NCI-H1436 (cell line): ENCODE measurements at regions not wholly inside any gene's neighbourhood (a gene's known extent, or its start where the extent isn't known, plus 50 kb on each side); places are given as distances from the start of the nearest gene placed in this dataset.
A peak's percentile ranks its signal among the peaks of the same experiment; 100 is the strongest.

Experiments
- DNase-seq: peaks from one replicate; lab custom pipeline; 2025; lab: John Stamatoyannopoulos, UW

DNA sequence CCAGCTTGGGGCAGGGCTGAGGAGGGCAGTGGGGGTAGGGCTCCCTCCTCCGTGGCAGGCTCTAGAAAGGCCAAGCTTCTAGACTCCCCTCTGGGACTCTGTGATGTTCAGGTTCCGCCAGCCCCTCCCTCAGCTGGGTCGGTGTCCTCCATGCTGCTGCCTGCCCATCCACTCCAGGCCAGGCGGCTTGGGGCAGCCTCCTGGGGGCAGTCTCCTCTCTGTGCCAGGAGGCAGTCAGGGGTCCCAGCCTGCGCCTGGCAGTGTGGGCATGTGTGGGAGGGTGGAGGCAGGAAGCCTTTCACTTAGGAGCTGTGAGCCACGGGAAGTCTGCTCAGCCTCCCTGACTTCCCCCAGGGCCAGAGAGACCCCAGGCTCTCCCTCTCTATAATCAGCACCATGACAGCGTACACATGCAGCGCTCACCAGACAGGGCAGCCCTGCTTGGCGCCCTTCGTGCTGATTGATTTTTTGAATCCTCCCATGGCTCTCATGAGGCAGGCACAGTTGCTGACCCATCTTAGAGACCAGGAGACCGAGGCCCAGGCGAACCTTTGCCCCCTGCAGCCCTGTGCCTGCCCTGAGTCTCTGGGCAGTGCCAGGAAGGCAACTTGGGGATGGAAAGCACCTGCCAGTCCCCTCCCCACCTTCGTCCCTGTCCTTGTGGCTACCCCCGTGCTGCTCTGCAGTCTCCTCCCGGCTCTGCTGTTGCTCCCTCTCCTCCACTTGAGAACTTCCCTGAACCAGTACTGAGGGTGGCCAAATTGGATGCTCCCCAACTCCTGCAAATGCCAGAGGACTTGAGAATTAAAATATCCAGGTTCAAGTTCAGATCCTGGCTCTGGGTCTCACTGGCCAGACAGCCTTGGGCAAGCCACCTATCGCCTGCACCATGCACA lies 234.7 kb upstream of the GSE1 start:
- no peak for DNase-seq

DNA sequence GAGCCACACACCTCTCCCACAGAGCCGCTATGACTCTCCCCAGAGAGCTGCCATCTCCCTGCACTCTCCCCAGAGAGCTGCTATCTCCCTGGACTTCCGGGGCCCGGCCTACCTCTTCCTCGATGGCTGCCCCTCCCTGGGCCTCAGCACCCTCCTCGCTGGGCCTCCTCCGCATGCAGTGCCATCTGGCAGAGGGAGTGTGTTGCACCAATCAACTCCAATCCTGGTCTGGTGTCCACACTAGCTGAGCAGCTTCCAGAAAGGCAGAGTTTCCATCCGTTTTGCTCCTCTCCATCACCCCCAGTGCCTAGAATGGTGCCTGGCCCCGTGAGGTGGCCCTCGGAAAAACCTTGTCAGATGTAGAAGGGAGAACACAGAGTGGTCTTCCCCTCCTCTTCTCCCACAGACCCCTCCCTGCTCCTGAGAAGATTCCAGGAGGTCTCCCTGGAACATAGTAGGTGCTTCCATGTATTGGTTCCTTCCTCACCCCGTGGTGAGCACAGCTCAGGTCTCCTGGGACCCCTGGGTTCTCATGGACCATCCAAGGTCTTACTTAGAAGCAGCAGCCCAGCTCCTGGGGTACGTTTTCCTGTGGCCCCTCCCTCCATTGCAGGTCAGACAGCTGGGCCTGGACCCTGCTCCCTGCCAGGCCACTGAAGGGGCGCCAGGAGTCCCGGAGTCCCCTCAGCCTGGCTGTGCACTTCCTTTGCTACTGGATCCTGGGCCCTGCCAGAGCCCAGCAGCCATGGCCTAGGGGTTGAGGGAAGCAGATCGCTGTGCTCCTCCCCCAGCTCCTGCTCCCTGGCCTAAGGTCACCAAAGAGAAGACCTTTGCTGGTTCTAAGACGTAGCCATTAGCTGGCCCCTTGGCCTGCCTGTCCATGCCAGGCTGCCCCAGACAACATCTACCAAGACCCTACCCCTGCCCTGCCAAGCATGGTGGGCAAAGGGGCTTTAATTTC lies 233.8 kb upstream of the GSE1 start:
- no peak for DNase-seq

DNA sequence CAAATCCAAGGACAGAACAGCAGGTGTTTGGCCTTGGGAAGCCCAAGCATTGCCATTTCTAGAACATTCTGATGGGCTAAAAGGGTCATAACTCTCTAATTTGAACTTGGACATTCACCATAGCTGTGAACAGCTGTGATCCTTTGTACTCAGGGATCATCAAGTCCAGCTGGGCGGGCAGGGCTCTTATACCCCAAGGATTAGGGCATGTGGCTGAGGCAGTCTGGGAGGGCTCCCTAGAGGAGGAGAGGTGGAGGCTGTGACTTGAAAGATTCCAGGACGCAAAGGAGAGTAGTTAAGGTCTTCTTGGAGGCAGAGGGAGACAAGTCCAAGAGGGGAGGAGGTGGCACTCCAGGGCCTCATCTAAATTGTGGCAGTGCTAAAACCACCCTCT lies 233.1 kb upstream of the GSE1 start:
- DNase-seq: no peak

DNA sequence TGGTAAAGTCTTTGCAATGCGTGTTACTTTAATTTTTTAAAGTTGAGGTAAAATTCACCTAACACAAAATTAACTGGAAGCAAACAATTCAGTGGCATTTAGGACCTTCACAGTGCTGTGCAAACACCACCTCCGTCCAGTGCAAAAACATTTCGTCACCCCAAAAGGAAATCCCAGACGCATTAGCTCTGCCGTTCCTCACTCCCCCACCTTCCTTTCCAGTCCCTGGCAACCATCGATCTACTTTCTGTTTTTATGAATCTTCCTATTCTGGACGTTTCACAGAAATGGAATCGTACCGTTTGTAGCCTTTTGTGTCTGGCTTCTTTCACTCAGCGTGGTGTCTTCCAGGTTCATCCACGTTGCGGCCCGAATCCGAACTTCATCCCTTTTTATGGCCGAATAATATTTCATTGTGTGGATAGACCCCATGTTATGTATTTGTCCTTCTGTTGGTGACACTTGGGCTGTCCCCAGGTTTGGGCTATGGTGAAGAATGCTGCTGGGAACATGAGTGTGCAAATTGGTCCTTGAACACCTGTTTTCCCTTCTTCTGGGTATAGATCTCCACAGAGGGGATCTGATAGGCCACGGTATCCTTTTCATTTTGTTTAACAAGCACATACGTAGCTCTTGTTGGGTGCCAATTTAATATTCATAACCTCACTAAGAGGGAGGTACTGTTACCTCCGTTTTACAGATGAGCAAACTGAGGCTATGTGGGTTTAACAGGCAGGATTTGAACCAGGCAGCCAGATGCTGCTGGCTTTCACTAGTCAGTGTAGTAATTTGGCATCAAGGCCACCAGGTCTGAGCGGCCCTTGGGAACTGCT lies 232.0 kb upstream of the GSE1 start:
- no peak for DNase-seq

DNA sequence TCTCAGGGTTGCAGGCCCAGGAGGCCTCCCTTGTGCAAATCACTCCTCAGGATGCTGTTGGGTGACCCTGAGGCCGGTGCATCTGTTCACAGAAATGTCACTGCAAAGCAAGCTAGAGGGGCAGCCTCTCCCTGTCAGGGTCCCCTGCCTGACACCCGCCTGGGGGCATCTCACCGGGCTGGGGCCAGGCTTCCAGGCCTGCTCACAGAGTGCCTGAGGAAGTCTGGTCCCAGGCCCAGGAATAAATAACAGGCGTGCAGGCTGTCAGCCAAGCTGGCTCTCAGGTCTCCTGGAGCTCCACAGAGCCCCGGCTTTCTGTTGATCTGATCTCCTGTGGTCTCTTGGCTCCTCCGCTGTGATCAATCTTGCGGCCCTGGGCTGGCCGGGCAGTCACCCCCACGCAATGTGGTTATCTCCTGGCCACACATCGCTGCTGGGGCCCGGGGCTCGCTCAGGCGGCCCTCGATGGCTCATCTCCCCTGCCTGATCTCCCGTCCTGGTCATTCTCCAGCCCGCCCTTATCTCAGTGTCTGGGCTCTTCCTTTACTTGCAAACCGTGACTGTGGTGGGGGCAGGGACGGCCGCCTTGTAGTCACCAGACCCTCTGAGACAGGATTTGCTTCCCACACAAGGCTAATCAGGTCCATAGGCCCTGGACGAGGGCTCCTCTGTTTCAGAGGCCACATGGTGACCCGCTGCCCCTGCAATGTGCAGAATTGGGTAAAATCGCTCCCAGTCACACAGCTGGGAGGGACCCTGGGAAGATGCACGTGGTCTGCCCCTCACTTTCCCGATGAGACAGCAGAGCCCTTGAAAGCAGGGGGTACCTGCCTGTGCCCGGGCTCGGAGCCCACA lies 231.2 kb upstream of the GSE1 start:
- DNase-seq: no peak

DNA sequence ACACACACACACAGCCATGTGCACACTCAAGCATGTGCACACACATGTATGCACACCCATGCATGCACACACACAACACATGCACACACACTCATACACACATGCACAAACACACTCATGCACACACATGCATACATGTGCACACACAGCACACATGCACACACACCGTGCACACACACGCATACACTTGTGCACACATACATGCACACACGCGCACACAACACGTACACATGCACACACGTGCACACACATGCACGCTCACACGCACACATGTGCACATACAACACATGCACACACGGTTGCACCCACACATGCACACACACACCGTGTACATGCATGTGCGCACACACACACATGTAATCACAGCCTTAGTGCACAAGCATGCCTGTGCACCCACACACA lies 230.4 kb upstream of the GSE1 start:
- DNase-seq: no peak

DNA sequence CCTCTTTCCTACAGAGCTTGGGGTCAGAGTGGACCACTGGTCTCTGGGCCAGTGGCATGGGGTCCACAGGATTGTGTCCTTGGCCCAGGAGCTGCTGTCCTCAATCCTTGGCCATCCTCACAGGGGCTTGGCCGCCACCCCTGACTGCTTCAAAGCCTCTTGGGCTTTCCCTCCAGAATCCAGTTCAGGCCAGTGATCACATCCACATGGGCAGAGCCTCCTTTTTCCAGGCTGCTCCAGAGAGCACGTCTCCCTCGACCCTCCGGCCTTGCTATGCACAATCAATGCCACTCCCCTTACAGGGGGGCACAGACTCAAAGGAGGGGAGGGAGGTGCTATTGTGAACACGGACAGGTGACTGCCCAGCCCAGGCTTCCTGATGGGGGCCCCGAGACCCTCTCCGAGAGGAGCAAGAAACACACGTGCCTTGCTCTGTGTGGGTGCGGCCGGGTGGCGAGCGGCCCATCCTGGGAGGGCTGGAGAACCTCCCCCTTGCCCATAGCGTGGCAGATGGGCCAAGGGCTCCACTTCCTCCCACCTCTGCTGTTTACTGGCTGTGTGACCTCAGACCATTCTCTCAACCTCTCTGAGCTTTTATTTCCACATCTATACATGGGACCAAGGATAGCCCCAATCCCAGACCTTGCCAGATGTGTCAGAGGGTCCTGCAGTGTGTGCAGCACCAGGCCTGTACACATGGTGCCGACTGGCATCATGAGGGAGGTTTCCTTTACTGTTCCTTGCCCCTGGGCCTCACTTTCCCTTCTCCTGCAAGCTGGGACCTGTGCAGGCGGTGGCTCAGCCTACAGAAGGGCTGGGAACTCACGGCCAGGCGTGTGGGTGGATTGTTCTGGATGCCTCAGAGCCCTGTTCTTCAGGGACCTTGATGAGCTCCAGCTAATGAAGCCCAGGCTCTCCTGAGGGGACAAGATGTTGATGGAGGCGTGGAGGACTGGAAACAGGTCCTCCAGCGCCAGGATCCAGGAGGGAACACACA lies 229.0 kb upstream of the GSE1 start:
- DNase-seq: no peak

DNA sequence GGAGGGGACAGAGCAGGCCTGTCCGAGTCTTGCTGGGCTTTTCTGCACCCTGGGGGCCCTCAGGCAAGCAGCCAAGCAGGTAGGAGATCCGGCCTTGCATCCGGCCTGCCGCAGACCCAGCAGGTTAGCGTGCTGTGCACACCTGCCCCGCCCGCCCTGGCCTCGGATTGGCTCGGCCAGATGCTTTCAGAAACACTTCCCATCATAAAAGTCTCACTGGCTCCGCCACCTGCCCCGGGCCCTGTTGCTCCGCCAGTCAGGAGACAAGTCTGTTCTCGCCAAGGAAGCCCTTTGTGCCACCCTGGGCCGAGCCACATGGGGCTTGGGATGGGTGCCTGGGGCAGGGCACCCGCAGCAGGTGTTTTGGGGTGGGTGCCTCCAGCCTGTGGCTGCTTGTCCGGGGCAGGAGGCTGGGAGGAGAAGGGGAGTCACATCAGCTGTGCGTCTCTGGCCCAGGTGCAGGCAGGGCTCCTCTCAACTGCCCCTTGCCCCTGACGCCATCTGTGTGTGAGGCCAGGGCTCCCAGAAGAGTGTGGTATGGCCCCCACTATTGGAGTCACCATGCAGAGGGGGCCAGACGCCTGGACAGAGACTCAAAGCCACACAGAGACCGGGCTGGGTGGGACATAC lies 228.2 kb upstream of the GSE1 start:
- peak; percentile 64 for DNase-seq

DNA sequence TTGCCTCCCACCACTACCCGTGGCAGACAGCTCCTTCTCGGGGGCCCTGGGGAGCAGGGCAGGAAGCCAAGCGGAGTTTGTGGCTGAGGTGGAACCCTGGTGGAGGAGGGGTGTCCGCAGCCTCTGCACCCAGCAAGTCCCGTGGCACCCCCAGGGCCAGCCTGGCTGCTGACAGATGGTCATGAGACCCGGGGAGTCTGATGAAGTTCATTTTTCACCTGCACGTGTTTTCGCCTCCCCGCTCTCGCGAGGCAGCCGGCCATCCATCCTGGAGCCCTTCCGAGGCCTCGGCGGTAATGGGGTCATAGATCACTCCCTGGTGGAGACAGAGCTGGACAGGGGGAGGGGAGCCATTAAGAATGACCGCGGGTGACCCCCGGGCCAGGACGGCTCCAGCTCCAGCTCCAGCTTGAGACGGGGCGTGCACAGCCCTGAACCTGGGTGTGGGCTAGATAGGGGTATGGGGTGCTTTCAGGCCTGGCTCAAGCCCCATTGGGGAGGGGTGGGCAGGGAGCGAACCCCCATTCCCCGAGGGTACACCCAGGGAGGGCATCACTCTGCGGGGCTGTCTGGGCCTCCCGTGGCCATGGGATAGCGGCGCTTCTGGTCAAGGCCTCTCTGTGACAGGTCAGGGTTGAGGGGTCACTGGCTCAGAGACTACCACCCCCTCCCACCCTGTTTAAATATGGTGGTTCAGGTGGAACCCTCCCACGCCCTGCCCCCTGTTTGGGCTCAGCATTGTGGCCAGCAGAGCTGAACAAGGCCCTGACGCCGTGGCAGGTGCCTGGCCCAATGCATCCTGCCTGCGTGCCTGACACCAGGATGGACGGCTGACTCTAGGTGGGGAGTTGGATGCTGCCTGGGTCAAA lies 227.4 kb upstream of the GSE1 start:
- no peak for DNase-seq

DNA sequence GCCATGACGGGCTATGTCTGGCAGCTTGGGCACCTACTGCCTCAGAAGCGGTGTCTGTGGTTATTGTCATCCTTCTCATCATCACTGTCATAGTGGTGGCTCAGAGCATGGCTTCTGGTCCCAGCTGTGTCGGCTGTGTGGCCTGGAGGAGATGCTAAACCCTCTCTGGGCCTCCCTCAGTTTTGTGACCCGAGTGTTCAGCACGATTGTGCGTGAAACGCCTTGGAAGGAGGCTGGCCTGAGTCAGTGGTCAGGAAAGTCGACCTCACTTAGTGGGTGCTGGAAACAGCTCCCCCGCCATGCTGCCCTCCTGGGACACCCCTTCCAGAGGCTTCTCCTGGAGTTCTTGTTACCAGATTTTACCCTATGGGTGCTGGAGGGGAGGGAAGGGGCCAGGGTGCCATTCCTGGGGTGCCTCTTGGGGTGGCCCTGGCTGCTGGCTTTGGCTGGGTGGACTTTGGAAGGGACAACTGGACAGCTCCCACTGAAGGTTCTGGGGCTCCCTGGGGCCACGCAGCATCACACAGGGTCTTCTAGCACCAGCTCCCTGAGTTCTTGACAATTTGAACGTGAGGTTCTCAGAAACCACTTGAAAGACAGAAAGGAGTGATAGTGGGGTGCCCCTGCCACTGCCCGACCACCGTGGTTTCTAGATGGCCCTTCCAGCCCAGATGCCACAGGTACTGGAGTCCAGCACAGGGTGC lies 226.5 kb upstream of the GSE1 start:
- DNase-seq: no peak

DNA sequence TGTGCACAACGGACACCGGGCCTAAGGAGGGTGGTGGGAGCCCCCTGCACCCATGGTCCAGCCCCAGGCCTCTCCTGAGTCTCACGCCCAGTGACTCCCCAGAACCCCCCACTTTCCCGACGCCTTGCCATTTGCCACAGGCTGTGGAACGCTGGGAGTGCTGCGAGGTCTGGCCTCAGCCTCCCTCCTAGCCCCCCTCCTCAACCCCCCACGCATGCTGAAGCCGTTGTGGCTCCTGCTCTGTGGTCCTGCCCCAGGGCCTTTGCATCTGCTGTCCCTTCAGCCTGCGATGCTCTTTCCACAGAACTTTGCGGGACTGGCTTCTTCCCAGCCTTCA lies 226.0 kb upstream of the GSE1 start:
- DNase-seq: no peak

DNA sequence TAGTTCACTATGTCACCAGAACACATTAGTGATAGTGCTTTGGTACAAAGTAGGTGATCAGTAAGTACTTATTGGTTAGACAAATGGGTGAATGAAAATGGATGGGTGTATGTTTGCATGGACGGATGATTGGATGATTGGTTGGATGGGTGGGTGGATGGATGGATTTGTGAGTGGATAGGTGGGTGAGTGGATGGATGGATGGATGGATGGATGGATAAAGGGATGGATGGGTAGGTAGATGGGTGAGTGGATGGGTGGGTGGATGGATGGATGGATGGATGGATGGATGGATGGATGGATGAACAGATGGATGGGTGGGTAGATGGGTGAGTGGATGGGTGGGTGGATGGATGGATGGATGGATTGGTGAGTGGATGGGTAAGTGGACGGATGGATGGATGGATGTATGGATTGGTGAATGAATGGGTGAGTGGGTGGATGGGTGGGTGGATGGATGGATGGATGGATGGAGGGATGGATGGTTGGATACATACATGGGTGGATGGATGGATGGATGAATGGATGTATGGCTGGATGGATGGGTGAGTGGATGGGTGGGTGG lies 225.3 kb upstream of the GSE1 start:
- no peak for DNase-seq

DNA sequence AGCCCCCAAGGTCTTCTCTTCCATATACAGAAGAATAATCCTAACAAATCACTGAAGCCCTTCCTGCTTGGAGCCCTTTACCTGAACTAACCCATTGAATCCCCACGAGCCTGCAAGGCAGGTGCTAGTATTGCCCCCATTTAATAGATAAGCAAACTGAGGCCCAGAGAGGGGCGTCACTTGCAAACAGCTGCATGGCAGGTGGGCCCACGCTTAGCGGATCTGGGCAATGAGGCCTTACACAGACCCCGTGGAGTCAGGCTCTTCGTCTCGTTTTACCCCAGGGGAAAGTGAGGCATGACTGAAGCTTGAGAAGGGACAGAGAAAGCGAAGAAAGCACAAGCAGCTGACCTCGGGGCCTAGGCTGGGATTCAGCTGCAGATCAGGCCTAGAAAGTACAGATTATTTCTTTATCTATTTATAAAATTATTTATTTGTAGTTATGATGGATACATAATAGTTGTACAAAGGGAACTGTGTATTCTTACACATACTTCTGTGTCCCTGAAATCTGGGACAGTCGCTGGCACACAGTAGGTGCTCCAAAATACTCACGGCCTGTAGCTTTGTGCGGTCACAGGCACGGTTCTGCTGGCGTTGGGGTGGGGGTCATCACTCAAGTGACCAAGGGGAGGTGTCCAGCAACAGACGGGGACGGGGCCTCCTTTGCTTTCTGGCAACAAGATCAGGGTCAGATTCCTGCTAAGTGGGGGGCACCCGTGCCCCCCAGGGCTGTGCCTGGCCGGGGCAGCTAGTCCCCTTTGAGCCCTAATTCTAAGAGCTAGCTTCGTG lies 223.2 kb upstream of the GSE1 start:
- DNase-seq: no peak

DNA sequence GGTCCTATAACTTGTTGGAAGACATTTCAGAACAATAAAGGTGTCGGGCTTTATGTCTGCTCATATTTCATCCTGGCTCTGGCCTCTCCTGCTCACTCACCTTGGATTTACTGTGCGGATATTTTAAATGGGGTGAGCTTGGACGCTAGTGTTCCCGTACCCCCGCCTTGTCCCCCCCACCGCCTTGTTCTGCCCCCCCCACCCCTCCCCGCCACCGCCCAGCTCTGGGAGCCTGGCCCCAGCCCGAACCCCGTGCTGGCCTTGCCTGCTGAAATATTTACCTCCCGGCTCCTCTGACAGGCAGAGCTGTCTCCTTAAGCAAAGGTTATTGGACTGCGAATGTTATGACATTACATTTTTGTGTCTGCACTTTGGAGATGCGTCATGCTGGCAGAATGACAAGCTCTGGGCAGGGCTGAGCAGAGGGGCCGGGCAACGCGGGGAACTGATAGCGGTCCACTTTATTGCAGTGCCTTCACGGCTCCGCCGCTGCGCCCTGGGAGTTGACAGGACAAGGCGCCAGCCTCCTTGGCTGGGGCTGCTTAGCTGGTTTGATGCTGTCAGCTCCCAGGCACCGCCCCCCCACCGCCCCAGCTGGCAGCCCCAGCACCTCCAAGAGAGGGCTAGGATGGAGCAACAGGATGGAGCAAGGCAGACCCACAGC lies 222.5 kb upstream of the GSE1 start:
- peak; percentile 32 for DNase-seq

DNA sequence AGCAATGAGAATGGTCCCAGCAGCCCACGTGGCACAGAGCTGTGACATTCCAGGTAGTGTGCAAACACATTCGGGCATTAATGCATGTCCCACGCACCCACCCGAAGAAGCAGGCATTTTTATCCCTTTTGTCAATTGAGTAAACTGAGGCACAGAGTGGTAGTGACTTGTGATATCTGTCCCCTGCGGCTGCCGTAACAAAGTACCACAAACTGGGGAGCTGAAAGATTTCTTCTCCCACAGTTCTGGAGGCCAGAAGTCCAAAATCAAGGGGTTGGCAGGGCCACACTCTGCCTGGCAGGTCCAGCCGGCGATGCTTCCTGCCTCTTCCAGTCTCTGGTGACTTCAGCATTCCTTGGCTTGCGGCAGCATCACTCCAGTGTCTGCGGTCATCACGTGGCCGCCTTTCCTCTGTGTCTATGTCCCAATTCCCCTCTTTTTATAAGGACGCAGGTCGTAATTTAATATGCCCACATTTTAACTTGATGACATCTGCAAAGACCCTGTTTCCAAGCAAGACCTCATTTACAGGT lies 221.9 kb upstream of the GSE1 start:
- DNase-seq: no peak
